OCI-LY1 (cell line): ENCODE measurements at regions not wholly inside any gene's neighbourhood (a gene's known extent, or its start where the extent isn't known, plus 50 kb on each side); places are given as distances from the start of the nearest gene placed in this dataset.

Experiments
- H2AFZ ChIP-seq: fragments of 200-600 bp; sonication (generic), shearing (Covaris generic); 2 replicates; pipeline ENCODE4 v1.6.0; 2014; ENCODE audit warnings: antibody characterized with exemption, mild to moderate bottlenecking, low read length
- H3F3A ChIP-seq: fragments of 200-600 bp; sonication (generic), shearing (Covaris generic); 2 replicates; pipeline ENCODE4 v1.6.0; 2014; ENCODE audit warnings: mild to moderate bottlenecking, antibody characterized with exemption, low read length, moderate library complexity; ENCODE audit not compliant: insufficient read depth
- H3K27ac ChIP-seq: fragments of 200-600 bp; sonication (generic); 2 replicates; pipeline ENCODE4 v1.5.1; 2014; ENCODE audit warnings: low read length, mixed run types, mild to moderate bottlenecking, low read depth; ENCODE audit not compliant: poor library complexity, severe bottlenecking
- H3K27me3 ChIP-seq: fragments of 200-600 bp; sonication (generic); 2 replicates; pipeline ENCODE4 v1.6.0; 2014; ENCODE audit warnings: antibody characterized with exemption, mild to moderate bottlenecking, low read length, moderate library complexity; ENCODE audit not compliant: insufficient read depth
- H3K36me3 ChIP-seq: fragments of 200-600 bp; sonication (generic); 2 replicates; pipeline ENCODE4 v1.6.1; 2014; ENCODE audit warnings: mild to moderate bottlenecking, antibody characterized with exemption, low read length, moderate library complexity, mixed read lengths; ENCODE audit not compliant: insufficient read depth
- H3K4me1 ChIP-seq: fragments of 200-600 bp; sonication (generic); 2 replicates; pipeline ENCODE4 v1.5.1; 2014; ENCODE audit warnings: mild to moderate bottlenecking, low read length, moderate library complexity; ENCODE audit not compliant: insufficient read depth, severe bottlenecking
- H3K4me2 ChIP-seq: fragments of 200-600 bp; sonication (generic), shearing (Covaris generic); 2 replicates; pipeline ENCODE4 v1.6.1; 2014; ENCODE audit warnings: low read length
- H3K4me3 ChIP-seq: fragments of 200-600 bp; sonication (generic); 2 replicates; pipeline ENCODE4 v1.5.1; 2014; ENCODE audit warnings: low read length, low read depth, mild to moderate bottlenecking, mixed read lengths; ENCODE audit not compliant: poor library complexity, severe bottlenecking
- H3K79me2 ChIP-seq: fragments of 200-600 bp; shearing (Covaris generic); 2 replicates; pipeline ENCODE4 v1.6.1; 2016; ENCODE audit warnings: mixed run types, low read length, mixed read lengths; ENCODE audit not compliant: insufficient read depth
- H3K9ac ChIP-seq: fragments of 200-600 bp; sonication (generic), shearing (Covaris generic); 2 replicates; pipeline ENCODE4 v1.6.1; 2014; ENCODE audit warnings: mild to moderate bottlenecking, low read length, mixed read lengths
- H3K9me2 ChIP-seq: fragments of 200-600 bp; sonication (generic), shearing (Covaris generic); 2 replicates; pipeline ENCODE4 v1.6.1; 2014; ENCODE audit warnings: low read depth, mild to moderate bottlenecking, low read length, mixed read lengths
- H3K9me3 ChIP-seq: fragments of 200-600 bp; shearing (Covaris generic); 2 replicates; pipeline ENCODE4 v1.6.1; 2014; ENCODE audit warnings: low read length, mixed read lengths
- H4K20me1 ChIP-seq: fragments of 200-600 bp; sonication (generic), shearing (Covaris generic); 2 replicates; pipeline ENCODE4 v1.6.0; 2016; ENCODE audit warnings: mild to moderate bottlenecking, low read length; ENCODE audit not compliant: insufficient read depth
- EZH2 ChIP-seq: fragments of 200-600 bp; sonication (generic), shearing (Covaris generic); IDR thresholded peaks from 2 replicates; pipeline ENCODE4 v1.8.0; 2017; ENCODE audit warnings: borderline replicate concordance, mixed run types, mild to moderate bottlenecking, antibody characterized with exemption, low read length, moderate library complexity, mixed read lengths
- TF ChIP-seq, protein P1 (sequence below): fragments of 200-600 bp; sonication (generic), shearing (Covaris generic); IDR thresholded peaks from 2 replicates; pipeline ENCODE4 v1.5.1; 2017; ENCODE audit warnings: mild to moderate bottlenecking, antibody characterized with exemption, low read length, moderate library complexity, mixed read lengths

GRCh38 chr4:138542191-138542776, 300.1 kb upstream of the SLC7A11 start:
- Histone ChIP-seq H4K20me1 (no peaks in the 10 kb centered on the region), H2AFZ (no peak overlapping the region), H3K79me2 (no peaks in the 10 kb centered on the region), H3K27ac (no peak overlapping the region), H3F3A (no peaks in the 10 kb centered on the region), H3K9ac (no peak overlapping the region), H3K9me3 (no peaks in the 10 kb centered on the region), H3K9me2 (no peaks in the 10 kb centered on the region), H3K4me1 (no peaks in the 10 kb centered on the region), H3K4me3 (no peak overlapping the region), H3K36me3 (no peaks in the 10 kb centered on the region), H3K4me2 (no peak overlapping the region), H3K27me3 (no peaks in the 10 kb centered on the region)
- TF ChIP-seq, protein P1, sequence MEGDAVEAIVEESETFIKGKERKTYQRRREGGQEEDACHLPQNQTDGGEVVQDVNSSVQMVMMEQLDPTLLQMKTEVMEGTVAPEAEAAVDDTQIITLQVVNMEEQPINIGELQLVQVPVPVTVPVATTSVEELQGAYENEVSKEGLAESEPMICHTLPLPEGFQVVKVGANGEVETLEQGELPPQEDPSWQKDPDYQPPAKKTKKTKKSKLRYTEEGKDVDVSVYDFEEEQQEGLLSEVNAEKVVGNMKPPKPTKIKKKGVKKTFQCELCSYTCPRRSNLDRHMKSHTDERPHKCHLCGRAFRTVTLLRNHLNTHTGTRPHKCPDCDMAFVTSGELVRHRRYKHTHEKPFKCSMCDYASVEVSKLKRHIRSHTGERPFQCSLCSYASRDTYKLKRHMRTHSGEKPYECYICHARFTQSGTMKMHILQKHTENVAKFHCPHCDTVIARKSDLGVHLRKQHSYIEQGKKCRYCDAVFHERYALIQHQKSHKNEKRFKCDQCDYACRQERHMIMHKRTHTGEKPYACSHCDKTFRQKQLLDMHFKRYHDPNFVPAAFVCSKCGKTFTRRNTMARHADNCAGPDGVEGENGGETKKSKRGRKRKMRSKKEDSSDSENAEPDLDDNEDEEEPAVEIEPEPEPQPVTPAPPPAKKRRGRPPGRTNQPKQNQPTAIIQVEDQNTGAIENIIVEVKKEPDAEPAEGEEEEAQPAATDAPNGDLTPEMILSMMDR: no peak
- TF ChIP-seq EZH2: no peak

- Histone ChIP-seq H3F3A (no peaks in the 10 kb centered on the region), H3K36me3 (no peaks in the 10 kb centered on the region), H3K79me2 (no peaks in the 10 kb centered on the region), H3K27me3 (no peaks in the 10 kb centered on the region), H3K4me2 (no peak overlapping the region), H2AFZ (no peak overlapping the region), H3K27ac (no peak overlapping the region), H3K9me2 (no peaks in the 10 kb centered on the region), H3K9ac (no peak overlapping the region), H4K20me1 (no peaks in the 10 kb centered on the region), H3K9me3 (no peaks in the 10 kb centered on the region), H3K4me3 (no peak overlapping the region), H3K4me1 (no peaks in the 10 kb centered on the region)
- TF ChIP-seq EZH2: no peak
- TF ChIP-seq, protein P1: no peak
These were observed 298.1 kb upstream of the SLC7A11 start for GRCh38 chr4:138540056-138540800.

DNA sequence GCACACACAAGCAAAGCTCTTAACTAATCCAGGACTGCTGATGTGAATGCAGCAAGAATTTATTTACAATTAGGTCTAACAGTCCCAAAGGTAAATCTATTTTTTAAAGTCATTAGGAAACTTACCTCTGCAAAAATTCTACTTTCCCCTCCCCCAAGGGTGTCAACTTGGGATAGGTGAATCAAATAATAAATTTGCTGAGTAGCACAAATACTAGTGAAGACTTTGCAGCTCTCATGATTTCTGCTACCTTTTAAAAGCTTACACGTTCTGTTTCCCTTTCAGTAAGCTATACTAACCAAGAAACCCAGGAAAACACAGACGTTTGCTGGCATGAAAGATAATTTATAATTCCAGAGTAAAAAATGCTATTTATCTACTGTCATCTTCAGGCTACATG, 296.6 kb upstream of the SLC7A11 start:
- Histone ChIP-seq H4K20me1 (no peaks in the 10 kb centered on the region), H2AFZ (no peak overlapping the region), H3K9ac (no peak overlapping the region), H3F3A (no peaks in the 10 kb centered on the region), H3K27me3 (no peaks in the 10 kb centered on the region), H3K27ac (no peak overlapping the region), H3K4me1 (no peaks in the 10 kb centered on the region), H3K36me3 (no peaks in the 10 kb centered on the region), H3K4me2 (no peak overlapping the region), H3K9me2 (no peaks in the 10 kb centered on the region), H3K9me3 (no peaks in the 10 kb centered on the region), H3K4me3 (no peak overlapping the region), H3K79me2 (no peaks in the 10 kb centered on the region)
- TF ChIP-seq, protein P1: no peak
- no peak for TF ChIP-seq EZH2
